NCI-H128 (cell line): ENCODE measurements at regions not wholly inside any gene's neighbourhood (a gene's known extent, or its start where the extent isn't known, plus 50 kb on each side); places are given as distances from the start of the nearest gene placed in this dataset.
"Not testable (repeated sequence)": the region's sequence is repeated elsewhere in the genome, so short reads cannot be mapped to it uniquely, and the experiment has no call there.

Experiments
- DNase-seq: peaks from one replicate; lab custom pipeline; 2025; ENCODE audit not compliant: unreplicated experiment; lab: John Stamatoyannopoulos, UW

DNA sequence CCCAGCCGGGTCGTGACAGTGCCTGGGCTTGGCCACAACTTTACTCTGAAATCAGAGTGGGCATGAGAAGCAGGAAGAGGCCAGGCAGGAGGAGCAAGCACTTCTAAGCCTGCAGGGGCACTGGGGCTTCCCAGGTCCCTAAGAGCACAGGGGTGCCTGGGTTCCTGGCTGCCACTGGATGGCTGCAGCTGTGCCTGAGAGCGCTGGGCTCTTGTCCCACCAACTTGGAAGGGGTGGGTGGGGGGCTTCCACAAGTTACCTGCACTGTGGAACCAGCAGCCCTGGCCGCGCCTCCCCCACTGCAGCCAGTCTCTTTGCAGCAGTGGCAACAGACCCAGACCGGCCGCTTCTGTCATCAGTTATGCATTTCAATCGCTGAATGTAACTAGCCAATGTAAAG, 434.7 kb upstream of the GRM3 start:
- DNase-seq: no peak

DNA sequence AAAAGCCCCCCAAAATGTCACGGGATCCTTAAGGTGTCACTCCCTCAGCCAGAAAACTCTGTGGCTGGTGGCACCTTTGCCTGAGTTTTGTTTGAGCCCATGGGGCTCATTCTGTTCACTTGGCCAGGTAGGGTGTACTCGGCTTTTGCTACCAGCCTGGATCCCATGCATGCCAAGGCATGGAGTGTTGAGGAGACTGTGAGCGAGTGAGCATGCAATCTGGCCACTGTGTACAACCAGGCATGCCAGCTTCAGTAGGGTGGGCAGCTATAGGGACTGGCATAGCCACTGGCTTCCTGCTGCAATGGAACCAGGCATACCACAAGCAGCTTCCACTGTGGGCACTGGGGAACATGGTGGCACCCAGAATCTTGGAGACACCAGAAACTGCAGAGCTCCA, 436.0 kb upstream of the GRM3 start:
- no peak for DNase-seq

GRCh38 chr7:86202833-86203232, 440.9 kb upstream of the GRM3 start:
- DNase-seq: no peak

- no peak for DNase-seq
These were observed 441.9 kb upstream of the GRM3 start for GRCh38 chr7:86201767-86202166.

DNA sequence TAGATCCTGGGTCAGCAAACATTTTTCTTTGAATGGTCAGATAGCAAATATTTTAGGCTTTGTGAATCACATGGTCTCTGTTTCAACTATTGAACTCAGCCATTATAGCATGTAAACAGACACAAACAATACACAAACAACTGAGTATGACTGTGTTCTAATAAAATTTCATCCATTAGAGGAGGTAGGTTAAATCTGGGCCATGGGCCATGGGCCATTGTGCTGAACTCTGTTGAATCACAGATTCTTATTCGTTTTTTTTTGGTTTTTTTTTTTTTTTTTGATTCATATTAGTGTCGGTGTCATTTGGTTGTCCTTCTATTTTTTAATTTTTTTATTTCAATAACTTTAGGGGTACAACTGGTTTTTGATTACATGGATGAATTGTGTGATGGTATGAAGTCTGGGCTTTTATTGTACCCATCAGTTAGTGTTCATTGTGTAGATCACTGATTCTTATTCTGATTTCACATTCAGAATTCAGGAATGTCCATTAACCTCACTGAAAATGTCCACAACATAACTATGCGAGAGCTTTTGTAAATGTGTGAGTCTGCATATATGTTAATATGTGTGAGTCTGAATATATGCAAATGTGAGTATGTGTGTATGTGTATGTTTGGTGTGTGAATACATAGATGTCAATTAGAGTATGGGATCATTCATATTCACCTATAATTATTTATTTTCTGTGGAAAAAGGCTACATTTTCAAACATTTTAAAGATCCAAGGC, 443.7 kb upstream of the GRM3 start:
- DNase-seq: no peak

DNA sequence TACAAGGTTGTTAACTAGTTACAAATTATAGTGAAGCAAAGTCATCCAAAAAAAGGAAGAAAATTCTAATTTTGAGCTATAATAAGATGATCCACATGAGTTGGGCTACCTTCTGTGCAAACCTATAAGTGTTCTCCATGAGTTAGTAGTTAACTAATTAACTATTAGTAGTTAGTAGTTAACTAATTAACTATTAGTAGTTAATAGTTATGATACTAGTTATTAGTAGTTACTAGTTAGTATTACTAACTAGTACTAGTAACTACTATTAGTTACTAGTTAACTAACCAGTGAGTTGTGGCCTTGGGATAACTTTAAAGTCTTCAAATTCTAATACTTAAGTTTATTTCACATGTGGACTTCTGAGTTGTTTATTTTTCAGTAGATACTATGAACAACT, 453.4 kb upstream of the GRM3 start:
- DNase-seq: no peak

DNA sequence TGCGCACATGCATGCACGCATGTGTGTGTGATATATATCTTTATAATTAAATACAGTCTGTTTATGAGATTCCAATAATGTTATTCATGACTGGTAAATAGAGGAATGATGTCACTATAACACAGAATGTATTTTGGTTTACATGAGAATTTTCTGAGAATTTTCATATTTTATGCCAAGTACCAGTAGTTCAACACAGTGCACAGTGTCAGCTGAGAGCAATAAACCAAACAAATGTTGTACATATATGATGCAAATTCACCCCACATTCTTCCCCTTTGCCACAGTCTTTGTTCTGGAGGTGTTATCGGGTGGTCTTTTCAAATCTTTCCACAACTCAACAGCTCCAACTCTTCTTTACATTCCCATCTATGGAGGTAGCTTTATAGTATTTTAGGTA, 462.2 kb upstream of the GRM3 start:
- no peak for DNase-seq

DNA sequence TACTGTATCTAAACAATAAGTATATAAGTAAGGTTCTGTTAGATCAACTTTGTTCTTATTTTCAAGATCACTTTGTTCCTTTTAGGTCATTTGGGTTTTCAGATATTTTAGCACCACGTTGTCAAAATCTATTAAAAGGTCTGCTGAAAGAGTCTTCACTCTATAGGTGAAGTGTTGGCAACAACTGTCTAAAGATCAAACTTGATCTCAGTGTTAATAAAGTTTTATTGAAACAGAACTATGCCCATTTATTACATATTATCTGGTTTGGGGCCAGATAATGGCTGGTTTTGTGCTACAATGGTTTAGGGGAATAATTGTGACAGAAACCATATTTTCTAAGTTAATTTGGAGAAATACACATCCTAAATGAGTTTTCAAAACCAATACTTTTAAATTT, 478.9 kb upstream of the GRM3 start:
- no peak for DNase-seq

DNA sequence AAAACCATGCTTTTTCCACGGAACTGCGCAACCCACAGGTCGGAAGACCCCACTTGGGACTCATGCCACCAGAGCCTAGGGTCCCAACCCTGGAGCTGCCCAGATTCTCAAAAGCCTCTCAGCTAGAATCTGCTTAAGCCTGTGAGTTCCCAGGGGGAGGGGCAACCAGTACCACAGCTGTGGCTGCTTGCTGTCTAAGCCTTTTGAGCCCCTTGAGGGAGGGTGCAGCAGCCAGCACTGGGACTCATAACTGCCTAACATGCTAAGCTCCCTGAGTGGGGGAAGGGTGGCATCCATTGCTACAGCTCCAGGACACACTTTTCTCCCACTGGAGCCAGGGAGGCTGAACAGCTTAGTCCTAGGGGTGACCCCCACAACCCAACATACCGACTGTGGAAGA, 485.6 kb upstream of the GRM3 start:
- no peak for DNase-seq

- no peak for DNase-seq
These were observed 488.1 kb upstream of the GRM3 start for GRCh38 chr7:86155623-86156022.

DNA sequence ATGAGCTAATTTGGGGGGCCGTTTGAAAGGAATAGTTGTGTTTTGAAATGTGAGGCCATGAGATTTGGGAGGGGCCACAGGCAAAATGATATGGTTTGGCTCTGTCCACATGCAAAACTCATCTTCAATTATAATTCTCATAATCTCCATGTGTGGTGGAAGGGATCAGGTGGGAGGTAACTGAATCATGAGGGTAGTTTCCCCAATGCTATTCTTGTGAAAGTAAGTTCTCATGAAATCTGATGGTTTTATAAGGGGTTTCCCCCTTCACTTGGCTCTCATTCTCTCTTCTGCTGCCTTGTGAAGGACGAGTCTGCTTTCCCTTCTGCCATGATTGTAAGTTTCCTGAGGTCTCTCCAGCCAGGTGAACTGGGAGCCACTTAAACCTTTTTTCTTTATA, 490.8 kb upstream of the GRM3 start:
- DNase-seq: no peak

- DNase-seq: no peak
These were observed 494.6 kb upstream of the GRM3 start for GRCh38 chr7:86149024-86149665.

DNA sequence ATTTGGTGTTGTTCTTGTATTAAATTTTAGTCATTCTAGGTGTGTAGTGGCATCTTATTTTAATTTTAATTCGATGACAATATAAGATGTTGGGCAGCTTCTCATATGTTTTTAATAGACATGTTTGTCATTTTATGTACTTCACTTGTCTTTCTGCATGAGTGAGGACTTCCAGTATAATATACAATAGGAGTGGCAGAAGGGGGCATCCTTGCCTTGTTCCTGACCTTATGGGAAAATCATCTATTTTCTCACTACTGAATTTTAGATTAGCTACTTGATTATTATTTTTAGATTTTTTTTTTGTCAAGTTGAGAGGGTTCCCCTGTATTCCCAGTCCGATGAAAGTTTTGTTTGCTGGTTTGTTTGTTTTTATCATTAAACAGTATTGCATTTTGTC, 495.2 kb upstream of the GRM3 start:
- no peak for DNase-seq

DNA sequence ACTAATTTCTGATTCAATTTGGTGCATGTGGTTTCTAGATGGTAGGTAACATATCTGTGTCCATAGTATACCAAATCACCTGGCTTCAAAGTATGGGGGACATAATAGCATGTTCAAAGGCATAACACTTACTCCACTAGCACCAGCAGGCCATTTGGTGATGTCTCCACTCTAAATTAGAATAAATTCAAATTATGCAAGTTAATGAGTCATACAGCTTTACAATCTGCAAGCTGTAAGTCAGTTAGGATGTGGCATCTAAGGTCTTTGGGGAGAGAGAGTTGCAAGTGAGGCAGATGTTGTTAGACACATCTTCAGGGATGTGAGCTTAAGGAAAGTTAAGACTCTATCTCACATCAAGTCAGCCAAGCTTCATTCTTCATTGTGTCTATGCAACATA, 506.4 kb upstream of the GRM3 start:
- DNase-seq: no peak

DNA sequence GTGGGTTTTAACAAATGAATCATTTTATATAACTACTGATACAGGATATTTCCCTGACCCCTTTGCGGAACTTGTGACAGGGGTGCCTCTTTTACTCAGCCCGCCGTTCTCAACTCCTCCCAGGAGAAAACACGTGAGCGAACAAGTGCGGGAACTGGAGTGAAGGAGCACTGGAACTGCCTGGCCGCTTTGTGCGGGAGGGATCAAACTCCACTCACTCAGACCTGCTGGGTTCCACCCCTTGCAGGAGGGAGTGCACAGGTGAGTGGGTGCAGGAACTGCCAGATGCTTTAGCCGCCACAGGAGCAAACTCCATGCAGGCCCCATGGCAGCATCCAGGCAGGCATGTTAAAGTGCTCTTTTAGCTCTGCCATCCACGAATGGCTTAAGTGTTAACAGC, 513.4 kb upstream of the GRM3 start:
- no peak for DNase-seq

GRCh38 chr7:86123476-86123875, 520.2 kb upstream of the GRM3 start:
- DNase-seq: no peak

DNA sequence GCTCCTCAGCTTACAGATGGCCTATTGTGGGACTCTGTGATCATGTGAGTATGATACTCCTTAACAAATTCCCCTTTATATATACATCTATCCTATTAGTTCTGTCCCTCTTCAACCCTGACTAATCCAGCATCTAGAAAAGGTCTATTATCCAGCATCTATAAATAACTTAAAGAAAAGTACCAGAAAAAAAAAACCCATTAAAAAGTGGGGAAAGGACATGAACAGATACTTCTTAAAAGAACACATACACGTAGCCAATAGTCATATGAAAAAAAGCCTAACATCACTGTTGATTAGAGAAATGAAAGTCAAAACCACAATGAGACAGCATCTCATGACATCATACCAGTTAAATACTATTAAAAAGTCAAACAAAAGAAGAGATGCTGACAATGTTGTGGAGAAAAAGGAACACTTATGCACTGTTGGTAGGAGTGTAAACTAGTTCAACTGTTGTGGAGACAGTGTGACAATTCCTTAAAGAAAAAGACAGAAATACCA, 549.5 kb upstream of the GRM3 start:
- DNase-seq: no peak

GRCh38 chr7:86091369-86091768, 552.3 kb upstream of the GRM3 start:
- DNase-seq: no peak

DNA sequence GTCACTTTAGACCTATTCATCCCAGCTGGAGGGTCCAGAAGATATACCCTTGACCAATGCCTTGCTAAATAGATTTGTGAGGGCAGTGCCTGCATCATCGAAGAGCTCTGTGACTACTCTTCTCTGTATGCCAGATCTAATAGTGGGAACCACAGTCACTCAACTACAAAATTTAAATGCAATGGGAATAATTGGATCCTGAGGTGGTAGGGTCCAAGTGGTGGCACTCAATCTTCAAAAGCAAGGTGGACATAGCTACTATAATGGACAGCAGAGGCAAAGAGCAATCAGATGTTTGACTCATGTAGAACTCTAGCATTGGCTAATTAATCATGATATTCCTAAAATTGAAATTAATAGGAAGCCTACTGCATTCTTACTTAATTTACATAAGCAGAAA, 554.3 kb upstream of the GRM3 start:
- no peak for DNase-seq

DNA sequence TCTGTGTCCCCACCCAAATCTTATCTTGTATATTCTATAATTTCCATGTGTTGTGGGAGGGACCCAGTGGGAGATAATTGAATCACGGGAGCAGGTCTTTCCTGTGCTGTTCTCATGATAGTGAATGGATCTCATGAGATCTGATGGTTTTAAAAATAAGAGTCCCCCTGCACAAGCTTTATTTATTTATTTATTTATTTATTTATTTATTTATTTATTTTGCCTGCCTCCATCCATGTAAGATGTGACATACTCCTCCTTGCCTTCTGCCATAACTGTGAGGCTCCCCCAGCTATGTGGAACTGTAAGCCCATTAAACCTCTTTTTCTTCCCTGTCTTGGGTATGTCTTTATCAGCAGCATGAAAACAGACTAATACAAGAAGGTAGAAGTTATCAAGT, 579.1 kb upstream of the GRM3 start:
- not testable (repeated sequence) for DNase-seq

DNA sequence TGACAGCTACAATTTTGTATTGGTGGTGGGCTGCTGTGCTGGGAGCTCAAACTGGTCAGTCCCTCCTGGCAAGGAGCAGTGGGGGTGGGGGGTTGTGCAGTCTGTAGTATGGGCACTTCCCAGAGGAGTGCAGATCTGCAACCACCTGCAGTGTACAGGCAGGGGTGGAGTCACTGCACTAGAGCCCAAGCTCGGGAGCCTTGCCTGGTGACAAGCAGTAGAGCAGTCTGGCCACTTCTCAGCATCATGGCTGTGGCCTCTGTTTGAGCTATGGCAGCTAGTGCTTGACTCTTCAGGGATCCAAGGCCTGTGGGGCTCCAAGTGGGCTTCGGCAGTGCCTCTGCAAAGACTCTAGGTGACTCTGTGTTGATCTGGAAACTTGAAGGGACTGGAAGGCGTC, 585.1 kb upstream of the GRM3 start:
- DNase-seq: no peak

DNA sequence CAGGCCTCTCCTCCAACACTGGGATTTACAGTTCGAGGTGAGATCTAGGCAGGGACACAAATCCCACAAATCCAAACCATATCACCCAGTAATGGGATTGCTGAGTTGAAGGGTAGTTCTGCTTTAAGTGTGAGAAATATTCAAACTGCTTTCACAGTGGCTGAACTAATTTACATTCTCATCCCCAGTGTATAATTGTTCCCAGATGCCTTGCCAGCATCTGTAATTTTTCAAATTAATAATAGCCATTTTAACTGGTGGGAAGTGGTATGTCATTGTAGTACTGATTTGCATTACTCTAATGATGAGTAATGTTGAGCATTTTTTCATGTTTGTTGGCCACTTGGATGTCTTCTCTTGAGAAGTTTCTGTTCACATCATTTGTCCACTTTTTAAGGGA, 592.8 kb upstream of the GRM3 start:
- no peak for DNase-seq

DNA sequence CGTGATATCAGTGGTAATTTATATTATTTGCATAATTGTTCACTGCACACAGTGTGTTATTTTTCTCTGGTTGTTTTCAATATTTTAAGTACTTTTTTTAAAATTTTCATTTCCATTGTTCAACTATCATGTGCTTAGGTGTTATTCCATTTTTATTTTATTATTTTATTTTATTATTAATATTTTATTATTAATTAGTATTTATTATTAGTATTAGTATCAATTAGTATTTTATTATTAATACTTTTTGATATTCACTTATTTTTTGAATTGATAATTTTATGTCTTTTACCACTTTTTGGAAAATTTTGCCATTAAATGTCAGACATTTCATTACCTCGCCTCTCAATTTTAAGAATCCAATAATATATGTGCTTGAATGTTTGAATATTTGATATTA, 593.8 kb upstream of the GRM3 start:
- DNase-seq: no peak
